ENCODE measurements at regions not wholly inside any gene's neighbourhood (a gene's known extent, or its start where the extent isn't known, plus 50 kb on each side); places are given as distances from the start of the nearest gene placed in this dataset.

GRCh38 chr1:172909606-172910326 is 141.0 kb downstream of the TNFSF18 start:
- TF ChIP-seq EZH2 (IDR thresholded peaks at IDR 0.05) (no peak), CTCF (IDR thresholded peaks at IDR 0.05) (no peak), EZH2phosphoT487 (IDR thresholded peaks at IDR 0.05) (no peak)
